ENCODE measurements at regions not wholly inside any gene's neighbourhood (a gene's known extent, or its start where the extent isn't known, plus 50 kb on each side); places are given as distances from the start of the nearest gene placed in this dataset.

- no peak overlapping the region for H2BK120ac ChIP-seq (ENCODE audit: low read depth, low read length)
- no peaks in the 10 kb centered on the region for H3K36me3 ChIP-seq (ENCODE audit: control insufficient read depth, insufficient read depth, low read length)
- no peak overlapping the region for H2BK5ac ChIP-seq (ENCODE audit: low read depth, low read length, poor library complexity, severe bottlenecking)
- no peak overlapping the region for H3K4me2 ChIP-seq (ENCODE audit: low read depth, low read length)
- TF ChIP-seq CTCF (conservative IDR thresholded peaks at IDR 0.05; ENCODE audit: low read depth, low read length), result peak; percentile 5; the same call in 1 of the 2 replicates
- TF ChIP-seq, protein P1, sequence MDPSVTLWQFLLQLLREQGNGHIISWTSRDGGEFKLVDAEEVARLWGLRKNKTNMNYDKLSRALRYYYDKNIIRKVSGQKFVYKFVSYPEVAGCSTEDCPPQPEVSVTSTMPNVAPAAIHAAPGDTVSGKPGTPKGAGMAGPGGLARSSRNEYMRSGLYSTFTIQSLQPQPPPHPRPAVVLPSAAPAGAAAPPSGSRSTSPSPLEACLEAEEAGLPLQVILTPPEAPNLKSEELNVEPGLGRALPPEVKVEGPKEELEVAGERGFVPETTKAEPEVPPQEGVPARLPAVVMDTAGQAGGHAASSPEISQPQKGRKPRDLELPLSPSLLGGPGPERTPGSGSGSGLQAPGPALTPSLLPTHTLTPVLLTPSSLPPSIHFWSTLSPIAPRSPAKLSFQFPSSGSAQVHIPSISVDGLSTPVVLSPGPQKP (IDR thresholded peaks at IDR 0.05; ENCODE audit: borderline replicate concordance, low read depth, low read length), result no peak
- H3K79me1 ChIP-seq (ENCODE audit: low read depth in 1 of 2, low read length in 2 of 2), result no peaks in the 10 kb centered on the region
- no peak overlapping the region for H3K4me3 ChIP-seq (ENCODE audit: insufficient read depth, low read depth, low read length)
- no peak overlapping the region for H4K5ac ChIP-seq (ENCODE audit: low read depth, low read length)
- H4K8ac ChIP-seq (ENCODE audit: low read depth in 2 of 2, low read length in 2 of 2), result no peak overlapping the region
- H2AK5ac ChIP-seq (ENCODE audit: low read depth, low read length), result no peak overlapping the region
- in situ Hi-C loops (cut with MboI; ENCODE audit: low sequenced_read_pairs) (no loop called here), intact Hi-C loops (cut with micrococcal nuclease) (no loop called here), dilution Hi-C loops (cut with HindIII; ENCODE audit: low sequenced_read_pairs, unreplicated experiment) (no loop called here)
- no peak overlapping the region for H2AFZ ChIP-seq (replicated peaks; ENCODE audit: low read length, poor library complexity)
- no peak overlapping the region for H2BK15ac ChIP-seq (ENCODE audit: low read depth, low read length)
- H4K20me1 ChIP-seq (ENCODE audit: insufficient read depth, low read length), result no peaks in the 10 kb centered on the region
- no TSS peak for BruUV-seq (replicated peaks)
- 93% methylated on average over 2 of the region's 4 CpGs; no CpG with 5 or more reads in 1 of the 2 experiments for WGBS, 2 experiments (ENCODE audit: extremely low coverage in 2 of 2, insufficient read length in 1 of 2)
- no peak overlapping the region for H4K91ac ChIP-seq (ENCODE audit: insufficient read depth, low read depth, low read length)
- DNase-seq (no peak), ATAC-seq (ENCODE audit: low read depth) (no peak)
- no peak overlapping the region for H3K9ac ChIP-seq (ENCODE audit: low read depth, low read length)
- peaks cover 7% of the 10 kb centered on the region; the same call in 1 of the 2 replicates for H3K9me3 ChIP-seq (ENCODE audit: control insufficient read depth, insufficient read depth, low read length)
- H2AK9ac ChIP-seq (replicated peaks; ENCODE audit: low read depth, low read length, poor library complexity), result no peak overlapping the region
- no peak overlapping the region for H3K56ac ChIP-seq (ENCODE audit: extremely low read depth, insufficient read depth, low read length)
- H3K27ac ChIP-seq (ENCODE audit: insufficient read depth, low read length), result no peak overlapping the region
- H3K14ac ChIP-seq (replicated peaks; ENCODE audit: low read depth, low read length), result no peak overlapping the region
- no peaks in the 10 kb centered on the region; the same call in 1 of the 2 replicates for H3K4me1 ChIP-seq (ENCODE audit: control insufficient read depth, insufficient read depth, low read length)
- H3K4ac ChIP-seq (ENCODE audit: low read depth, low read length), result no peak overlapping the region
- CTCF ChIA-PET, result no interaction called here
- POLR2A ChIA-PET (ENCODE audit: unreplicated experiment), result no interaction called here
- no peak overlapping the region for H3K23ac ChIP-seq (ENCODE audit: low read depth, low read length)
- H3K27me3 ChIP-seq (ENCODE audit: control insufficient read depth, insufficient read depth, low read length), result peaks cover 8% of the 10 kb centered on the region
- H2BK20ac ChIP-seq (ENCODE audit: low read depth, low read length), result no peak overlapping the region
- peaks cover 2% of the 10 kb centered on the region; the same call in 1 of the 2 replicates for H3K9me1 ChIP-seq (ENCODE audit: insufficient read depth, low read length)
- no peak overlapping the region for H3K18ac ChIP-seq (ENCODE audit: low read depth, low read length)
Measured at GRCh38 chr17:5793157-5793556, 208.8 kb upstream of the NLRP1 start.
